ENCODE measurements at regions not wholly inside any gene's neighbourhood (a gene's known extent, or its start where the extent isn't known, plus 50 kb on each side); places are given as distances from the start of the nearest gene placed in this dataset.

- no peak for DNase-seq
These were observed 1015.0 kb downstream of the TBC1D22A start for GRCh38 chr22:47777426-47777825.

- DNase-seq, result no peak
These were observed 1013.9 kb downstream of the TBC1D22A start for GRCh38 chr22:47776329-47776728.

GRCh38 chr22:47775686-47776085 is 1013.2 kb downstream of the TBC1D22A start:
- no peak for DNase-seq

GRCh38 chr22:47775191-47775590 is 1012.7 kb downstream of the TBC1D22A start:
- no peak for DNase-seq

GRCh38 chr22:47773635-47774034 is 1011.2 kb downstream of the TBC1D22A start:
- DNase-seq, result no peak

- DNase-seq, result no peak
These were observed 1010.4 kb downstream of the TBC1D22A start for GRCh38 chr22:47772864-47773263.

- DNase-seq, result no peak
These were observed 1007.2 kb downstream of the TBC1D22A start for GRCh38 chr22:47769652-47770051.

GRCh38 chr22:47768027-47768426 is 1005.6 kb downstream of the TBC1D22A start:
- no peak for DNase-seq

- DNase-seq, result no peak
These were observed 1005.0 kb downstream of the TBC1D22A start for GRCh38 chr22:47767403-47767802.

- no peak for DNase-seq
These were observed 1003.3 kb downstream of the TBC1D22A start for GRCh38 chr22:47765757-47766156.

GRCh38 chr22:47762141-47762540 is 999.7 kb downstream of the TBC1D22A start:
- no peak for DNase-seq

GRCh38 chr22:47759909-47760308 is 997.5 kb downstream of the TBC1D22A start:
- DNase-seq, result no peak

GRCh38 chr22:47757741-47758140 is 995.3 kb downstream of the TBC1D22A start:
- DNase-seq, result no peak

- no peak for DNase-seq
These were observed 987.6 kb downstream of the TBC1D22A start for GRCh38 chr22:47750086-47750485.

GRCh38 chr22:47748957-47749356 is 986.5 kb downstream of the TBC1D22A start:
- no peak for DNase-seq

GRCh38 chr22:47748271-47748670 is 985.8 kb downstream of the TBC1D22A start:
- DNase-seq, result no peak

GRCh38 chr22:47740109-47740805 is 977.8 kb downstream of the TBC1D22A start:
- no peak for DNase-seq

GRCh38 chr22:47739291-47740015 is 977.0 kb downstream of the TBC1D22A start:
- no peak for DNase-seq

GRCh38 chr22:47738472-47739013 is 976.1 kb downstream of the TBC1D22A start:
- no peak for DNase-seq

- no peak for DNase-seq
These were observed 974.0 kb downstream of the TBC1D22A start for GRCh38 chr22:47736186-47737034.

GRCh38 chr22:47734511-47734910 is 972.1 kb downstream of the TBC1D22A start:
- no peak for DNase-seq

GRCh38 chr22:47727641-47728040 is 965.2 kb downstream of the TBC1D22A start:
- no peak for DNase-seq

GRCh38 chr22:47724751-47725150 is 962.3 kb downstream of the TBC1D22A start:
- no peak for DNase-seq
